ENCODE measurements at regions not wholly inside any gene's neighbourhood (a gene's known extent, or its start where the extent isn't known, plus 50 kb on each side); places are given as distances from the start of the nearest gene placed in this dataset.

- TF ChIP-seq HNRNPLL (IDR thresholded peaks at IDR 0.05; ENCODE audit: low read depth, low read length, poor library complexity, severe bottlenecking) (no peak), POGK (CRISPR knock-in tag; conservative IDR thresholded peaks at IDR 0.05) (no peak), ZNF597 (CRISPR knock-in tag; IDR thresholded peaks at IDR 0.05) (no peak), RFX3 (CRISPR knock-in tag; IDR thresholded peaks at IDR 0.05) (no peak), ZSCAN20 (CRISPR knock-in tag; IDR thresholded peaks at IDR 0.05; ENCODE audit: borderline replicate concordance) (no peak), ZSCAN9 (CRISPR knock-in tag; IDR thresholded peaks at IDR 0.05; ENCODE audit: borderline replicate concordance) (no peak), SP1 (IDR thresholded peaks at IDR 0.05) (no peak), SP1 (CRISPR knock-in tag; IDR thresholded peaks at IDR 0.05) (no peak)
Measured at GRCh38 chr14:40072175-40072574, 639.9 kb upstream of the FBXO33 start (continued).

- no peak overlapping the region for H3K4me2 ChIP-seq (ENCODE audit: low read depth, low read length)
- H3K27me3 ChIP-seq (ENCODE audit: control insufficient read depth in 1 of 2, insufficient read depth in 2 of 2, low read length in 2 of 2) = no peaks in the 10 kb centered on the region
- H3K36me3 ChIP-seq (replicated peaks in 1 of 2; ENCODE audit: control insufficient read depth in 1 of 2, insufficient read depth in 2 of 2, low read length in 2 of 2) = no peaks in the 10 kb centered on the region
- WGBS (ENCODE audit: low lambda C conversion rate) = 3% methylated on average over 8 of the region's 8 CpGs
- intact Hi-C loops (cut with micrococcal nuclease; ENCODE audit: unreplicated experiment) (no loop called here), in situ Hi-C loops (cut with HindIII; ENCODE audit: extremely low pct_ligation_motif_present, low pct_unique_long_range_greater_than_20kb) (no loop called here)
- peaks cover 32% of the 10 kb centered on the region for H3K9me3 ChIP-seq (ENCODE audit: low read length)
- DNase-seq (ENCODE audit: low spot score) (no peak), ATAC-seq (no peak), FAIRE-seq (no peak)
- no peak overlapping the region for H3K27ac ChIP-seq (ENCODE audit: extremely low read length, insufficient read depth, low read length)
- H3K4me3 ChIP-seq (replicated peaks in 1 of 3; ENCODE audit: insufficient read depth in 1 of 3, low read depth in 2 of 3, low read length in 3 of 3) = no peak overlapping the region
- H4K20me1 ChIP-seq (ENCODE audit: insufficient read depth, low read length) = no peaks in the 10 kb centered on the region
- H3K79me2 ChIP-seq (ENCODE audit: insufficient read depth, low read length) = no peaks in the 10 kb centered on the region
- no peaks in the 10 kb centered on the region for H3K4me1 ChIP-seq (ENCODE audit: insufficient read depth, low read length)
- no TSS peak for BruUV-seq (replicated peaks)
- no peak overlapping the region for H3K9ac ChIP-seq (ENCODE audit: insufficient read depth, low read depth, low read length)
- ChIA-PET CTCF (ENCODE audit: low intra/inter-chr PET ratio, low total read pairs) (no interaction called here), POLR2A (no interaction called here)
- no peak overlapping the region for H2AFZ ChIP-seq (ENCODE audit: low read length)
- no peak for TF ChIP-seq THAP9 (CRISPR knock-in tag; IDR thresholded peaks at IDR 0.05; ENCODE audit: borderline replicate concordance)
- no peak for TF ChIP-seq PAX8 (CRISPR knock-in tag; IDR thresholded peaks at IDR 0.05; ENCODE audit: borderline replicate concordance)
- no peak for TF ChIP-seq RAD51 (IDR thresholded peaks at IDR 0.05; ENCODE audit: borderline replicate concordance)
- no peak for TF ChIP-seq DPF2 (CRISPR knock-in tag; IDR thresholded peaks at IDR 0.05; ENCODE audit: borderline replicate concordance, low read depth)
- TF ChIP-seq NFE2L1 (CRISPR knock-in tag; IDR thresholded peaks at IDR 0.05; ENCODE audit: borderline replicate concordance) = no peak
- TF ChIP-seq MXI1 (IDR thresholded peaks at IDR 0.05; ENCODE audit: borderline replicate concordance, low read depth, low read length) = no peak
- TF ChIP-seq U2AF2 (IDR thresholded peaks at IDR 0.05; ENCODE audit: low read depth, low read length) = no peak
- no peak for TF ChIP-seq ZNF614 (CRISPR knock-in tag; IDR thresholded peaks at IDR 0.05; ENCODE audit: borderline replicate concordance)
- TF ChIP-seq NBN (conservative IDR thresholded peaks at IDR 0.05) = no peak
- no peak for TF ChIP-seq GTF2F1 (IDR thresholded peaks at IDR 0.05; ENCODE audit: low read length)
Measured at GRCh38 chr14:40058901-40059897, 627.0 kb upstream of the FBXO33 start.

Data from HepG2 (cell line).